Esophagus muscularis mucosa (tissue), 4 donors: ENCODE measurements at regions not wholly inside any gene's neighbourhood (a gene's known extent, or its start where the extent isn't known, plus 50 kb on each side); places are given as distances from the start of the nearest gene placed in this dataset.

Source experiments
- DNase-seq: peaks from one replicate; pipeline ENCODE4 v3.0.0-alpha.2; 2017; ENCODE audit errors: extremely low spot score
- H3K27ac ChIP-seq, 4 donors: fragments of 200-600 bp; sonication (generic); replicated peaks in 1 of 4; 1 replicate in 3 of 4; 2 replicates in 1 of 4; pipeline ENCODE4 v1.5.1; 2016 to 2019; ENCODE audit warnings: mild to moderate bottlenecking in 1 of 4
- H3K27me3 ChIP-seq, 4 donors: fragments of 200-600 bp; sonication (generic); one replicate each; pipeline versions ENCODE4 v1.5.1 to v1.6.0; 2016 to 2019
- H3K36me3 ChIP-seq, 4 donors: fragments of 200-600 bp; sonication (generic); one replicate each; pipeline ENCODE4 v1.5.1; 2016 to 2019
- H3K4me1 ChIP-seq, 4 donors: fragments of 200-600 bp; sonication (generic); one replicate each; pipeline ENCODE4 v1.5.1; 2016 to 2019
- H3K4me3 ChIP-seq, 4 donors: fragments of 200-600 bp; sonication (generic); 1 replicate in 2 of 4; 2 replicates in 2 of 4; pipeline ENCODE4 v1.5.1; 2016 to 2019; ENCODE audit warnings: mild to moderate bottlenecking in 4 of 4, moderate library complexity in 1 of 4
- H3K9me3 ChIP-seq, 4 donors: fragments of 200-600 bp; sonication (generic); 1 replicate in 3 of 4; 2 replicates in 1 of 4; pipeline ENCODE4 v1.5.1; 2016 to 2019
- CTCF ChIP-seq, 3 experiments: fragments of 200-600 bp in 2 of 3; fragments of 450-650 bp in 1 of 3; sonication (generic) in 2 of 3; IDR thresholded peaks; one replicate each; pipeline ENCODE4 v1.5.1; 2017 to 2019; ENCODE audit warnings: antibody characterized with exemption in 3 of 3, mild to moderate bottlenecking in 2 of 3, moderate library complexity in 1 of 3
- EP300 ChIP-seq: sonication (generic); formaldehyde crosslinking; IDR thresholded peaks from one replicate; pipeline ENCODE4 v1.6.1; 2017; ENCODE audit warnings: antibody characterized with exemption
- POLR2A ChIP-seq: fragments of 450-650 bp; IDR thresholded peaks from one replicate; pipeline ENCODE4 v1.6.1; 2017; ENCODE audit warnings: antibody characterized with exemption, moderate library complexity, mild to moderate bottlenecking, low read depth
- POLR2AphosphoS5 ChIP-seq, 2 donors: sonication (generic); formaldehyde crosslinking; IDR thresholded peaks; one replicate each; pipeline ENCODE4 v1.6.1; 2017; ENCODE audit warnings: antibody characterized with exemption in 2 of 2
- WGBS: methylation state at CpG from one replicate; pipeline ENCODE4 v1.1.5; 2018; 5-methylcytosine and 5-hydroxymethylcytosine counted together
- intact Hi-C: fragments of 100-400 bp; cut with DNase I; formaldehyde crosslinking; loops from one replicate; pipeline ENCODE4 v1.15.1; 2023

DNA sequence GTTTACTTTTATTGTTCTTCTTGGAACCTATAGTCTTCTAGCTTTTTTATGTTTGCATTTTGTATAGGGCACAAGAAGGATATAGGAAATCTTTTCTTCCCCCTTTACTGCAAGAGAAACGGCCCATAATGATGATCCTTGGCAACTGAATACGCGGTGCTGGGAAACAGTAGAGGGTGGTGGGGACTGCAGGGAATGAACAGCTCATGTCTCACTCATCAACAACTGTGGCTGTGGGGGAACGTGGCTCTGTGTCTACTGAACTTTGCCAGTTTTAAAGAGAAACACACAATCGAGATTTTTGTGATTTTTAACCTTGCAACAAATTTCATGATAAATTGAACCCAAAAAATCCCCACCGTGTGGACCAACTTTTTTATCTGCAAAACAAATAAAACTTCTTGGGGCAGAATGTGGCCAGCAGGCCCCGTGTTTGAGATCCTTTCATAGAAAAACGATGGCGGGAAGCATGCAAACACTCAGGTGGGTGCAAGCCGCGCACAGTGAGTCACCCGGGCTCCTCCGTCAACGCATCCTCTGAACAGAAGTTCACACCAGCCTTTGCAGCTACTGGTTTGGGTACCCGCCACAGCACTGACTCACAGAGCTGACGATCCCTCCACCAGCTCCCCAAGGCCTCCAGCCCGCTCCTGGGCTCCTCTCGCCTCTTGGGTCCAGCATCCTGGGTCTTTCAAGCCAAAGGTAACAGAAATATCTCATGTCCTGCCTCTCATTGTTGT is 149.3 kb downstream of the COL6A3 start:
- H3K36me3 ChIP-seq: no peaks in the 10 kb centered on the region
- peaks cover 0 to 50% (median 21%) of the 10 kb centered on the region in 4 donors for H3K4me1 ChIP-seq
- no peak for TF ChIP-seq POLR2AphosphoS5 (IDR thresholded peaks at IDR 0.05)
- TF ChIP-seq CTCF (IDR thresholded peaks at IDR 0.05): no peak
- no peak for TF ChIP-seq EP300
- TF ChIP-seq POLR2A: no peak
- 85% methylated on average over 18 of the region's 18 CpGs for WGBS
- H3K27ac ChIP-seq: no peak overlapping the region
- H3K9me3 ChIP-seq: no peaks in the 10 kb centered on the region
- no peaks in the 10 kb centered on the region for H3K27me3 ChIP-seq
- no peak for DNase-seq
- H3K4me3 ChIP-seq: no peak overlapping the region
- intact Hi-C loops: no loop called here

DNA sequence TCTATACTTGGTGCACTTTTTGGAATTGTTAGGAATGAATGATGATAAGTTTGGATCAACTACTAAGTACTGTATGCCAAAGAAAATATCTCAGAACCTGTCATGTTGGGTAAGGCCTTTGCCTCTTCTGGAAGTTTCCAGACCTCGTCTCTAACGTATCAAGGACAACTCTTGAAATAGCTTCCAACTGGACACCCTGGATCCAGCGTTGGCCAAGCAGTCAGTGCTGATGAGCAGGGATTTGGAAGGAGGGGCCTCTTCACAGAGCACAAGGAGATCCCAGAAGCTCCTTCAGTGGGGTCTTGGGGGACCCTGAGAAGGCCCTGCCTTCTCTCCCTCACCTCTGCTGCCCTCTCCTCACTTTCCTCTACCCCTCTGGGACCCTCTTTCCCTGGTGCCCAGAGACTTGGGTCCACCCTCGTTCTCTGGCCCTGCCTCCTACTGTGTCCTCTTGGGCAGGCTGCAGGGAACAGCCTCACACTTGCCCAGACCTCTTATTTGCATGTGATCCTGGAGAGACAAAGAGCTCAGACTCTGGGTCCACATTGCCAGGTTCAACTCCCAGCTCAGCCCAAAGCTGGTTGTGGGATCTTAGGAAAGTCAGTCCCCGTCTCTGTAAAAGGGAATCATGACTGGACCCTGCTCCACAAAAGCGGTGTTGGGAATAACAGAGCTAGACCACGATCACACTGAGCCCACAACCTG is 145.8 kb downstream of the COL6A3 start:
- peak overlapping the region in 2 of 4 donors; percentile 46 to 47 for H3K27ac ChIP-seq
- peaks cover 0 to 47% (median 28%) of the 10 kb centered on the region in 4 donors for H3K4me1 ChIP-seq
- intact Hi-C loops: no loop called here
- no peaks in the 10 kb centered on the region for H3K27me3 ChIP-seq
- no peaks in the 10 kb centered on the region for H3K9me3 ChIP-seq
- no peaks in the 10 kb centered on the region for H3K36me3 ChIP-seq
- TF ChIP-seq POLR2A (no peak), POLR2AphosphoS5 (IDR thresholded peaks at IDR 0.05) (no peak), EP300 (no peak), CTCF (IDR thresholded peaks at IDR 0.05) (no peak)
- DNase-seq: no peak
- 69% methylated on average over 7 of the region's 7 CpGs for WGBS
- no peak overlapping the region for H3K4me3 ChIP-seq

- intact Hi-C loops: no loop called here
- TF ChIP-seq POLR2AphosphoS5 (IDR thresholded peaks at IDR 0.05) (no peak), EP300 (no peak), CTCF (IDR thresholded peaks at IDR 0.05) (no peak), POLR2A (no peak)
- no peaks in the 10 kb centered on the region for H3K36me3 ChIP-seq
- DNase-seq: no peak
- H3K27ac ChIP-seq: peak overlapping the region in 2 of 4 donors; percentile 42 to 47
- WGBS: 73% methylated on average over 8 of the region's 8 CpGs
- H3K4me3 ChIP-seq: no peak overlapping the region
- no peaks in the 10 kb centered on the region for H3K27me3 ChIP-seq
- H3K9me3 ChIP-seq: no peaks in the 10 kb centered on the region
- peaks cover 0 to 35% (median 24%) of the 10 kb centered on the region in 4 donors for H3K4me1 ChIP-seq
These were observed 144.7 kb downstream of the COL6A3 start for GRCh38 chr2:237269138-237269875.

- H3K9me3 ChIP-seq: no peaks in the 10 kb centered on the region
- DNase-seq: no peak
- no peak overlapping the region for H3K4me3 ChIP-seq
- no peaks in the 10 kb centered on the region for H3K36me3 ChIP-seq
- H3K4me1 ChIP-seq: peaks cover 0 to 33% (median 24%) of the 10 kb centered on the region in 4 donors
- H3K27ac ChIP-seq: no peak overlapping the region
- intact Hi-C loops: no loop called here
- no peaks in the 10 kb centered on the region for H3K27me3 ChIP-seq
- no peak for TF ChIP-seq POLR2A
- no peak for TF ChIP-seq CTCF (IDR thresholded peaks at IDR 0.05)
- no peak for TF ChIP-seq POLR2AphosphoS5 (IDR thresholded peaks at IDR 0.05)
- no peak for TF ChIP-seq EP300
- 84% methylated on average over 3 of the region's 3 CpGs for WGBS
These were observed 143.4 kb downstream of the COL6A3 start for GRCh38 chr2:237270520-237270919.
